ENCODE measurements at regions not wholly inside any gene's neighbourhood (a gene's known extent, or its start where the extent isn't known, plus 50 kb on each side); places are given as distances from the start of the nearest gene placed in this dataset.
"Not testable (repeated sequence)": the region's sequence is repeated elsewhere in the genome, so short reads cannot be mapped to it uniquely, and the experiment has no call there.

DNA sequence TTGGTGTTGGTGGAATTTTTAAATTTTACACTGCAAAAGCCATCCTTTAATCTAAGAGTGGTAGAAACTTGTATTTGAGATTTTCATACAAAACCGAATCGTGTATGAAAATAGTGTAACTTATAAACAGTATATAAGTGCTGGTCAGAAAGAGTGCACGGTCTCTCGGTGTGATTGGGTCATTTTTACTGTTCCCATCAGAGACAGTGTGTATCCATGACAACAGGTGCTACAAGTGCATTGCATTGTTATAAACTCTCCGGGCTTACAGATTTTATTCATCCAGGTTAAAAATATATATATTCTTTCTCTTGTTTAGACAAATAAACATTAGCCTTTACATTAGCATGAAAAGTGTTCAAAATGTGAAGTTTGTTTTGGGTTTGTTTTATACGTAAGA lies 721.9 kb downstream of the METTL4 start:
- no peak overlapping the region for H3K9ac ChIP-seq (ENCODE audit: low read length in 3 of 3)
- H3K4me3 ChIP-seq (ENCODE audit: low read length in 3 of 3): no peak overlapping the region
- no peaks in the 10 kb centered on the region for H3K4me1 ChIP-seq (ENCODE audit: control insufficient read depth in 2 of 3, insufficient read depth in 2 of 3, low read depth in 1 of 3, low read length in 3 of 3)
- TF ChIP-seq, protein P1, sequence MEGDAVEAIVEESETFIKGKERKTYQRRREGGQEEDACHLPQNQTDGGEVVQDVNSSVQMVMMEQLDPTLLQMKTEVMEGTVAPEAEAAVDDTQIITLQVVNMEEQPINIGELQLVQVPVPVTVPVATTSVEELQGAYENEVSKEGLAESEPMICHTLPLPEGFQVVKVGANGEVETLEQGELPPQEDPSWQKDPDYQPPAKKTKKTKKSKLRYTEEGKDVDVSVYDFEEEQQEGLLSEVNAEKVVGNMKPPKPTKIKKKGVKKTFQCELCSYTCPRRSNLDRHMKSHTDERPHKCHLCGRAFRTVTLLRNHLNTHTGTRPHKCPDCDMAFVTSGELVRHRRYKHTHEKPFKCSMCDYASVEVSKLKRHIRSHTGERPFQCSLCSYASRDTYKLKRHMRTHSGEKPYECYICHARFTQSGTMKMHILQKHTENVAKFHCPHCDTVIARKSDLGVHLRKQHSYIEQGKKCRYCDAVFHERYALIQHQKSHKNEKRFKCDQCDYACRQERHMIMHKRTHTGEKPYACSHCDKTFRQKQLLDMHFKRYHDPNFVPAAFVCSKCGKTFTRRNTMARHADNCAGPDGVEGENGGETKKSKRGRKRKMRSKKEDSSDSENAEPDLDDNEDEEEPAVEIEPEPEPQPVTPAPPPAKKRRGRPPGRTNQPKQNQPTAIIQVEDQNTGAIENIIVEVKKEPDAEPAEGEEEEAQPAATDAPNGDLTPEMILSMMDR (IDR thresholded peaks at IDR 0.05; ENCODE audit: borderline replicate concordance, extremely low read depth, insufficient read depth): no peak
- intact Hi-C loops (cut with DNase I): no loop called here
- FAIRE-seq (no peak), DNase-seq (no peak)
- H3K36me3 ChIP-seq (ENCODE audit: control insufficient read depth in 2 of 3, insufficient read depth in 3 of 3, low read length in 3 of 3): no peaks in the 10 kb centered on the region
- no peak overlapping the region for H3K27ac ChIP-seq (ENCODE audit: low read depth in 2 of 2, low read length in 2 of 2)
- H3K27me3 ChIP-seq (ENCODE audit: control insufficient read depth, insufficient read depth, low read length): no peaks in the 10 kb centered on the region
- no peaks in the 10 kb centered on the region for H3K9me3 ChIP-seq (ENCODE audit: control insufficient read depth in 2 of 3, insufficient read depth in 1 of 3, low read length in 3 of 3)

DNA sequence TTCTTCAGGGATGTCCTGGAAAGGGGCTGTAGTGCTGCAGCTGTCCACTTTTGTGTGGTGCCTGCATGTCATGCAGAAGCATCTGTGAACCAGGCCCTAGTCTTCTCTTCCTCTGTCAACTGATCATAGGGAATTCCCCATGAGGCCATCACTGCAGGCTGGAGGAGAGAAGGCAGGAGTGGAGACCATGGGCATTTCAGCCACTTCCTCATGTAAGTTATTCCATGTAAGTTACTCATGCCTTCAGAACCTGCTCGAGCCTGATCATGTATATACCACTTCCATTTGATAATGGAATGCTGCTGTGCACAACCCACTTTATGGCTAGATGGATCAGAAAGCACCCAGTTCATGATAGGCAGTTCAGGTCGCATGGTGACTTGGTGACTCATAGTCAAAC lies 714.0 kb downstream of the METTL4 start:
- H3K36me3 ChIP-seq (ENCODE audit: control insufficient read depth in 2 of 3, insufficient read depth in 3 of 3, low read length in 3 of 3); H3K27ac ChIP-seq (ENCODE audit: low read depth in 2 of 2, low read length in 2 of 2); H3K9ac ChIP-seq (ENCODE audit: low read length in 3 of 3); H3K9me3 ChIP-seq (ENCODE audit: control insufficient read depth in 2 of 3, insufficient read depth in 1 of 3, low read length in 3 of 3); FAIRE-seq; H3K27me3 ChIP-seq (ENCODE audit: control insufficient read depth, insufficient read depth, low read length); H3K4me1 ChIP-seq (ENCODE audit: control insufficient read depth in 2 of 3, insufficient read depth in 2 of 3, low read depth in 1 of 3, low read length in 3 of 3); H3K4me3 ChIP-seq (ENCODE audit: low read length in 3 of 3); intact Hi-C loops (cut with DNase I); DNase-seq: not testable (repeated sequence)

DNA sequence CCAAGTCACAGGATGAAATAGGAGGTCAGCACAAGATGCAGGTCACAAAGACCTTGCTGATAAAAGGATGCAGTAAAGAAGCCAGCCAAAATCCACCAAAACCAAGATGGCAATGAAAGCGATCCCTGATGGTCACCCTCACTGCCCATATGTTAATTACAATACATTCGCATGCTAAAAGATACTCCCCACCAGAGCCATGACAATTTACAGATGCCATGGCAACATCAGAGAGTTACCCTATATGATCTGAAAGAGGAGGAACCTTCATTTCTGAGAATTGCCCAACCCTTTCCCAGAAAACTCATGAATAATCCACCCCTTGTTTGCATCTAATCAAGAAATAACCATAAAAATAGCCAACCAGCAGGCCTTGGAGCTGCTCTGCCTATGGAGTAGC lies 709.8 kb downstream of the METTL4 start:
- no peaks in the 10 kb centered on the region for H3K36me3 ChIP-seq (ENCODE audit: control insufficient read depth in 2 of 3, insufficient read depth in 3 of 3, low read length in 3 of 3)
- H3K27ac ChIP-seq (ENCODE audit: low read depth in 2 of 2, low read length in 2 of 2): no peak overlapping the region
- H3K4me1 ChIP-seq (ENCODE audit: control insufficient read depth in 2 of 3, insufficient read depth in 2 of 3, low read depth in 1 of 3, low read length in 3 of 3): no peaks in the 10 kb centered on the region
- no peak overlapping the region for H3K4me3 ChIP-seq (ENCODE audit: low read length in 3 of 3)
- intact Hi-C loops (cut with DNase I): no loop called here
- no peaks in the 10 kb centered on the region for H3K9me3 ChIP-seq (ENCODE audit: control insufficient read depth in 2 of 3, insufficient read depth in 1 of 3, low read length in 3 of 3)
- H3K27me3 ChIP-seq (ENCODE audit: control insufficient read depth, insufficient read depth, low read length): no peaks in the 10 kb centered on the region
- H3K9ac ChIP-seq (ENCODE audit: low read length in 3 of 3): no peak overlapping the region
- no peak for FAIRE-seq
- no peak for DNase-seq
- TF ChIP-seq, protein P1 (IDR thresholded peaks at IDR 0.05; ENCODE audit: borderline replicate concordance, extremely low read depth, insufficient read depth): no peak

DNA sequence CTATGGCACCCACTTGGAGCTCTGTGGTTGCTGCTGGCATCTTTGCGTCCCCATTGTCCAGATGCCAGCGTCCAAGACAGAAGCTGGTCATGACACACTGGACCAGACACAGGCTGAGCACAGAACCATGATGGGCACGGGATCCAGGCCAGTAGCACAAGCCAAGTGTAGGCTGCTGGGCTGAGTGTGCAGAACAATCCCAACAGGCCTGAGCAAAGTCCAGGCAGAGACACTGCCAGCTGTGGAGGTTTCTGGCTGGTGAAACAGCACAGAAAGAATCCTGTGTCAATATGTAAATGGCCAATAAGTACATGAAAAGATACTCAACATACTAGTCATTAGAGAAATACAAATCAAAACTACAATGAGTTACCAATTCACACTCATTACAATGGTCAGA lies 705.4 kb downstream of the METTL4 start:
- DNase-seq (no peak), FAIRE-seq (no peak)
- intact Hi-C loops (cut with DNase I): no loop called here

More for the DNA sequence above, 705.4 kb downstream of the METTL4 start:
- Histone ChIP-seq H3K27me3 (ENCODE audit: control insufficient read depth, insufficient read depth, low read length) (no peaks in the 10 kb centered on the region), H3K4me3 (ENCODE audit: low read length in 3 of 3) (no peak overlapping the region), H3K9me3 (ENCODE audit: control insufficient read depth in 2 of 3, insufficient read depth in 1 of 3, low read length in 3 of 3) (no peaks in the 10 kb centered on the region), H3K9ac (ENCODE audit: low read length in 3 of 3) (no peak overlapping the region), H3K27ac (ENCODE audit: low read depth in 2 of 2, low read length in 2 of 2) (no peak overlapping the region), H3K36me3 (ENCODE audit: control insufficient read depth in 2 of 3, insufficient read depth in 3 of 3, low read length in 3 of 3) (no peaks in the 10 kb centered on the region), H3K4me1 (ENCODE audit: control insufficient read depth in 2 of 3, insufficient read depth in 2 of 3, low read depth in 1 of 3, low read length in 3 of 3) (no peaks in the 10 kb centered on the region)
- TF ChIP-seq, protein P1 (IDR thresholded peaks at IDR 0.05; ENCODE audit: borderline replicate concordance, extremely low read depth, insufficient read depth): no peak

Data from kidney (tissue), 13 donors.